Cerebellar nuclear complex (tissue), 1 donor: ENCODE measurements at regions not wholly inside any gene's neighbourhood (a gene's known extent, or its start where the extent isn't known, plus 50 kb on each side); places are given as distances from the start of the nearest gene placed in this dataset.

Source experiments
- DNase-seq, 2 experiments: peaks; one replicate each; lab custom pipeline; 2025; lab: John Stamatoyannopoulos, UW

- DNase-seq, result no peak
Observed at GRCh38 chr5:91443023-91443422, 59.9 kb upstream of the ARRDC3 start.

GRCh38 chr5:91441082-91441481, 58.0 kb upstream of the ARRDC3 start:
- DNase-seq, result no peak

- no peak for DNase-seq
Observed at GRCh38 chr5:91438871-91439270, 55.8 kb upstream of the ARRDC3 start.

GRCh38 chr5:91436241-91436640, 53.1 kb upstream of the ARRDC3 start:
- DNase-seq, result no peak

- no peak for DNase-seq
Observed at GRCh38 chr5:91434348-91434747, 51.2 kb upstream of the ARRDC3 start.

- DNase-seq, result no peak
Observed at GRCh38 chr5:91433861-91434260, 50.7 kb upstream of the ARRDC3 start.
